IMR-90 (cell line): ENCODE measurements at regions not wholly inside any gene's neighbourhood (a gene's known extent, or its start where the extent isn't known, plus 50 kb on each side); places are given as distances from the start of the nearest gene placed in this dataset.

ENCODE experiments used
- ATAC-seq: fragments of 200-7000 bp; cut with Tn5 transposase; 2 replicates; pipeline ENCODE4 v1.9.1; 2020; ENCODE audit warnings: low read depth, mild to moderate bottlenecking, moderate library complexity
- BruUV-seq: library from RNA; stranded (reverse); fragments of 400-500 nt; replicated peaks from 2 replicates; lab custom pipeline; 2021; lab: Mats Ljungman, UMichigan
- CTCF ChIA-PET: fragments of 300-600 bp; formaldehyde crosslinking; extraction: SDS; loops from one replicate; lab custom pipeline; 2021; ENCODE audit warnings: antibody characterized with exemption; lab: Yijun Ruan, JAX
- POLR2A ChIA-PET: fragments of 300-600 bp; sonication (Branson Sonifier 250); formaldehyde crosslinking; loops from one replicate; lab custom pipeline; 2022; ENCODE audit warnings: antibody characterized with exemption; ENCODE audit not compliant: unreplicated experiment; lab: Charles Lee
- DNase-seq: peaks from one replicate; pipeline ENCODE4 v3.0.0; 2013
- H2AFZ ChIP-seq: replicated peaks from 2 replicates; pipeline ENCODE3; 2013; ENCODE audit warnings: low read length, mild to moderate bottlenecking; ENCODE audit not compliant: poor library complexity
- H2AK5ac ChIP-seq: 2 replicates; pipeline ENCODE4 v1.6.1; 2013; ENCODE audit warnings: low read depth, low read length, inconsistent platforms
- H2AK9ac ChIP-seq: replicated peaks from 2 replicates; pipeline ENCODE3; 2013; ENCODE audit warnings: mild to moderate bottlenecking, low read depth, low read length, moderate library complexity; ENCODE audit not compliant: poor library complexity
- H2BK120ac ChIP-seq: 2 replicates; pipeline ENCODE4 v1.6.1; 2013; ENCODE audit warnings: low read depth, low read length, inconsistent platforms
- H2BK15ac ChIP-seq: 3 replicates; pipeline ENCODE4 v1.6.1; 2013; ENCODE audit warnings: low read depth, low read length, inconsistent platforms
- H2BK20ac ChIP-seq: 2 replicates; pipeline ENCODE4 v1.6.1; 2013; ENCODE audit warnings: low read depth, mild to moderate bottlenecking, inconsistent platforms, low read length, moderate library complexity
- H2BK5ac ChIP-seq: 2 replicates; pipeline ENCODE4 v1.6.1; 2013; ENCODE audit warnings: mild to moderate bottlenecking, low read depth, low read length, inconsistent platforms; ENCODE audit not compliant: poor library complexity, severe bottlenecking
- H3K14ac ChIP-seq: replicated peaks from 2 replicates; pipeline ENCODE4 v1.6.1; 2013; ENCODE audit warnings: low read depth, low read length, inconsistent platforms
- H3K18ac ChIP-seq: 2 replicates; pipeline ENCODE4 v1.6.1; 2013; ENCODE audit warnings: low read depth, low read length, control low read depth
- H3K23ac ChIP-seq: 2 replicates; pipeline ENCODE4 v1.6.1; 2013; ENCODE audit warnings: low read depth, low read length, inconsistent platforms
- H3K27ac ChIP-seq: 2 replicates; pipeline ENCODE4 v1.5.1; 2013; ENCODE audit warnings: mild to moderate bottlenecking, control low read depth, low read length; ENCODE audit not compliant: insufficient read depth
- H3K27me3 ChIP-seq: 2 replicates; pipeline ENCODE4 v1.6.1; 2013; ENCODE audit warnings: low read length; ENCODE audit not compliant: control insufficient read depth, insufficient read depth
- H3K36me3 ChIP-seq: 2 replicates; pipeline ENCODE4 v1.6.1; 2013; ENCODE audit warnings: low read length, mixed read lengths; ENCODE audit not compliant: control insufficient read depth, insufficient read depth
- H3K4ac ChIP-seq: 2 replicates; pipeline ENCODE4 v1.6.1; 2013; ENCODE audit warnings: low read depth, low read length, inconsistent platforms
- H3K4me1 ChIP-seq: 2 replicates; pipeline ENCODE4 v1.6.1; 2013; ENCODE audit warnings: low read length, mixed read lengths; ENCODE audit not compliant: control insufficient read depth, insufficient read depth
- H3K4me2 ChIP-seq: 2 replicates; pipeline ENCODE4 v1.6.1; 2013; ENCODE audit warnings: low read depth, mild to moderate bottlenecking, control low read depth, low read length, moderate library complexity
- H3K4me3 ChIP-seq: 2 replicates; pipeline ENCODE4 v1.5.1; 2013; ENCODE audit warnings: low read depth, mild to moderate bottlenecking, control low read depth, low read length, moderate library complexity; ENCODE audit not compliant: insufficient read depth
- H3K56ac ChIP-seq: 2 replicates; pipeline ENCODE4 v1.6.1; 2013; ENCODE audit warnings: low read length, inconsistent platforms; ENCODE audit not compliant: insufficient read depth; ENCODE audit errors: extremely low read depth
- H3K79me1 ChIP-seq, 2 experiments: 2 replicates each; pipeline ENCODE4 v1.6.1; 2013; ENCODE audit warnings: low read length in 2 of 2, inconsistent platforms in 1 of 2, low read depth in 1 of 2
- H3K9ac ChIP-seq: 2 replicates; pipeline ENCODE4 v1.6.1; 2013; ENCODE audit warnings: low read depth, low read length, control low read depth
- H3K9me1 ChIP-seq: 2 replicates; pipeline ENCODE4 v1.6.1; 2013; ENCODE audit warnings: low read length, inconsistent platforms; ENCODE audit not compliant: insufficient read depth
- H3K9me3 ChIP-seq: 2 replicates; pipeline ENCODE4 v1.6.1; 2013; ENCODE audit warnings: low read length; ENCODE audit not compliant: control insufficient read depth, insufficient read depth
- H4K20me1 ChIP-seq: 2 replicates; pipeline ENCODE4 v1.6.1; 2013; ENCODE audit warnings: low read length, inconsistent platforms; ENCODE audit not compliant: insufficient read depth
- H4K5ac ChIP-seq: 2 replicates; pipeline ENCODE4 v1.6.1; 2013; ENCODE audit warnings: mild to moderate bottlenecking, low read depth, low read length, control low read depth
- H4K8ac ChIP-seq, 2 experiments: 2 replicates each; pipeline ENCODE4 v1.6.1; 2013; ENCODE audit warnings: low read depth in 2 of 2, low read length in 2 of 2, control low read depth in 1 of 2, inconsistent platforms in 1 of 2
- H4K91ac ChIP-seq: 2 replicates; pipeline ENCODE4 v1.6.1; 2013; ENCODE audit warnings: low read depth, low read length, inconsistent platforms; ENCODE audit not compliant: insufficient read depth
- BHLHE40 ChIP-seq: fragments of 150-350 bp; IDR thresholded peaks from 2 replicates; pipeline ENCODE4 v1.6.1; 2016; ENCODE audit warnings: mild to moderate bottlenecking, low read depth, low read length
- CEBPB ChIP-seq: IDR thresholded peaks from 2 replicates; pipeline ENCODE4 v1.6.1; 2012; ENCODE audit warnings: low read depth, low read length, improper control_type of control experiment
- MAZ ChIP-seq: IDR thresholded peaks from 2 replicates; pipeline ENCODE4 v1.6.1; 2012; ENCODE audit warnings: low read depth, mild to moderate bottlenecking, low read length, improper control_type of control experiment, moderate library complexity, borderline replicate concordance
- NFE2L2 ChIP-seq: fragments of 150-350 bp; IDR thresholded peaks from 2 replicates; pipeline ENCODE4 v1.6.1; 2016; ENCODE audit warnings: low read depth, mild to moderate bottlenecking, low read length
- RAD21 ChIP-seq: IDR thresholded peaks from 2 replicates; pipeline ENCODE4 v1.6.1; 2012; ENCODE audit warnings: low read length, improper control_type of control experiment
- SMC3 ChIP-seq: fragments of 150-350 bp; IDR thresholded peaks from 2 replicates; pipeline ENCODE4 v1.6.1; 2016; ENCODE audit warnings: low read depth, mild to moderate bottlenecking, antibody characterized with exemption, low read length, moderate library complexity
- WGBS, 2 experiments: methylation state at CpG; one replicate each; pipeline versions ENCODE4 v1.1.5 to v1.1.7; 2013; ENCODE audit warnings: missing lambda C conversion rate in 2 of 2; ENCODE audit not compliant: insufficient read length in 1 of 2; ENCODE audit errors: extremely low coverage in 2 of 2; 5-methylcytosine and 5-hydroxymethylcytosine counted together
- dilution Hi-C: fragments of 300-500 bp; cut with HindIII; formaldehyde crosslinking; loops from one replicate; pipeline ENCODE4 v1.14.3; 2018; ENCODE audit warnings: low sequenced_read_pairs; ENCODE audit not compliant: unreplicated experiment
- in situ Hi-C: fragments of 300-500 bp; cut with MboI; formaldehyde crosslinking; loops from 3 replicates; pipeline ENCODE4 v1.14.3; 2019; ENCODE audit warnings: low sequenced_read_pairs, inconsistent platforms, mixed read lengths
- intact Hi-C: fragments of 100-400 bp; cut with micrococcal nuclease; formaldehyde crosslinking; loops from 2 replicates; pipeline ENCODE4 v1.10.0; 2022

GRCh38 chr15:79194386-79194785, 88.1 kb upstream of the ANKRD34C start:
- Histone ChIP-seq H4K8ac (no peak overlapping the region), H3K56ac (no peak overlapping the region), H4K5ac (no peak overlapping the region), H3K9me3 (no peaks in the 10 kb centered on the region), H3K23ac (no peak overlapping the region), H3K79me1 (no peaks in the 10 kb centered on the region), H2BK5ac (no peak overlapping the region), H4K91ac (no peak overlapping the region), H2AK5ac (no peak overlapping the region), H4K20me1 (no peaks in the 10 kb centered on the region), H3K9me1 (no peaks in the 10 kb centered on the region), H3K9ac (no peak overlapping the region), H3K4me1 (no peaks in the 10 kb centered on the region), H3K36me3 (no peaks in the 10 kb centered on the region), H2AK9ac (no peak overlapping the region), H3K14ac (no peak overlapping the region), H2BK20ac (no peak overlapping the region), H3K4me2 (no peak overlapping the region), H2BK120ac (no peak overlapping the region), H3K27me3 (peaks cover 30% of the 10 kb centered on the region), H3K18ac (no peak overlapping the region), H3K27ac (no peak overlapping the region), H2BK15ac (no peak overlapping the region), H3K4ac (no peak overlapping the region), H3K4me3 (no peak overlapping the region), H2AFZ (no peak overlapping the region)
- intact Hi-C loops (no loop called here), in situ Hi-C loops (no loop called here), dilution Hi-C loops (no loop called here)
- no peak for TF ChIP-seq CEBPB
- no peak for TF ChIP-seq RAD21
- no peak for TF ChIP-seq MAZ
- no peak for TF ChIP-seq SMC3
- TF ChIP-seq NFE2L2, result no peak
- no peak for TF ChIP-seq BHLHE40
- WGBS, 2 experiments, result no CpG with 5 or more reads among the region's 3 CpGs
- ChIA-PET POLR2A (no interaction called here), CTCF (interaction anchor here (0.8 to 1.5 kb wide), 2 partner anchors 10 to 1199 kb away, joined by 4 to 5 read pairs; no protein-coding TSS in a partner anchor)
- ATAC-seq, result no peak
- no TSS peak for BruUV-seq
- no peak for DNase-seq
